ENCODE measurements at regions not wholly inside any gene's neighbourhood (a gene's known extent, or its start where the extent isn't known, plus 50 kb on each side); places are given as distances from the start of the nearest gene placed in this dataset.
"Not testable (repeated sequence)": the region's sequence is repeated elsewhere in the genome, so short reads cannot be mapped to it uniquely, and the experiment has no call there.

- H3K27ac ChIP-seq (ENCODE audit: low read depth, low read length): no peak overlapping the region
- H3K9ac ChIP-seq (ENCODE audit: extremely low read depth, low read length, poor library complexity, severe bottlenecking): no peak overlapping the region
- no peaks in the 10 kb centered on the region for H3K9me3 ChIP-seq (ENCODE audit: control insufficient read depth, low read length)
- H3K9me3 Mint-ChIP-seq: peaks cover 19% of the 10 kb centered on the region
- no peak overlapping the region for H3K4me3 ChIP-seq (ENCODE audit: low read length)
- TF ChIP-seq CTCF (conservative IDR thresholded peaks at IDR 0.05): no peak
- DNase-seq: no peak
- no peaks in the 10 kb centered on the region for H3K27me3 ChIP-seq (ENCODE audit: control insufficient read depth, insufficient read depth, low read length, poor library complexity, severe bottlenecking)
- H3K4me3 Mint-ChIP-seq: no peak overlapping the region
- H3K27me3 Mint-ChIP-seq (ENCODE audit: insufficient read depth): peaks cover 24% of the 10 kb centered on the region
- no peaks in the 10 kb centered on the region for H3K4me1 ChIP-seq (ENCODE audit: control insufficient read depth, insufficient read depth, low read length)
- H3K27ac Mint-ChIP-seq: no peak overlapping the region
- H3K36me3 Mint-ChIP-seq (ENCODE audit: low read depth): no peaks in the 10 kb centered on the region
- WGBS, 2 experiments (ENCODE audit: insufficient coverage in 1 of 2, insufficient read length in 1 of 2): 97 to 98% methylated on average over 4 of the region's 4 CpGs
- H3K36me3 ChIP-seq (ENCODE audit: control insufficient read depth, insufficient read depth, low read length): no peaks in the 10 kb centered on the region
- no peaks in the 10 kb centered on the region for H3K4me1 Mint-ChIP-seq
These were observed 203.5 kb downstream of the FCRL5 start for GRCh38 chr1:157348538-157349480.

GRCh38 chr1:157347506-157347905 lies 204.8 kb downstream of the FCRL5 start:
- Histone ChIP-seq H3K9ac (ENCODE audit: extremely low read depth, low read length, poor library complexity, severe bottlenecking) (no peak overlapping the region), H3K9me3 (ENCODE audit: control insufficient read depth, low read length) (no peaks in the 10 kb centered on the region), H3K4me1 (ENCODE audit: control insufficient read depth, insufficient read depth, low read length) (no peaks in the 10 kb centered on the region), H3K27ac (ENCODE audit: low read depth, low read length) (no peak overlapping the region), H3K4me3 (ENCODE audit: low read length) (no peak overlapping the region), H3K27me3 (ENCODE audit: control insufficient read depth, insufficient read depth, low read length, poor library complexity, severe bottlenecking) (no peaks in the 10 kb centered on the region), H3K36me3 (ENCODE audit: control insufficient read depth, insufficient read depth, low read length) (no peaks in the 10 kb centered on the region)
- no peak for DNase-seq
- no peaks in the 10 kb centered on the region for H3K36me3 Mint-ChIP-seq (ENCODE audit: low read depth)
- TF ChIP-seq CTCF (conservative IDR thresholded peaks at IDR 0.05): no peak
- H3K4me3 Mint-ChIP-seq: no peak overlapping the region
- 80 to 92% methylated on average over 1 of the region's 1 CpG for WGBS, 2 experiments (ENCODE audit: insufficient coverage in 1 of 2, insufficient read length in 1 of 2)
- no peak overlapping the region for H3K27ac Mint-ChIP-seq
- H3K9me3 Mint-ChIP-seq: peaks cover 19% of the 10 kb centered on the region
- H3K27me3 Mint-ChIP-seq (ENCODE audit: insufficient read depth): peaks cover 25% of the 10 kb centered on the region
- no peaks in the 10 kb centered on the region for H3K4me1 Mint-ChIP-seq

- not testable (repeated sequence) for H3K4me1 Mint-ChIP-seq; H3K27me3 ChIP-seq (ENCODE audit: control insufficient read depth, insufficient read depth, low read length, poor library complexity, severe bottlenecking); H3K4me1 ChIP-seq (ENCODE audit: control insufficient read depth, insufficient read depth, low read length); H3K9ac ChIP-seq (ENCODE audit: extremely low read depth, low read length, poor library complexity, severe bottlenecking); H3K27ac Mint-ChIP-seq; DNase-seq; H3K36me3 ChIP-seq (ENCODE audit: control insufficient read depth, insufficient read depth, low read length); H3K27ac ChIP-seq (ENCODE audit: low read depth, low read length); H3K27me3 Mint-ChIP-seq (ENCODE audit: insufficient read depth); H3K36me3 Mint-ChIP-seq (ENCODE audit: low read depth); H3K9me3 ChIP-seq (ENCODE audit: control insufficient read depth, low read length); H3K4me3 ChIP-seq (ENCODE audit: low read length); H3K4me3 Mint-ChIP-seq
- WGBS, 2 experiments (ENCODE audit: insufficient coverage in 1 of 2, insufficient read length in 1 of 2): 88% methylated on average over 1 of the region's 1 CpG; no CpG with 5 or more reads in 1 of the 2 experiments
- peaks cover 15% of the 10 kb centered on the region for H3K9me3 Mint-ChIP-seq
These were observed 199.6 kb upstream of the ETV3 start for GRCh38 chr1:157337785-157338184.

All from endodermal cell (in vitro differentiated cells).